ENCODE measurements at regions not wholly inside any gene's neighbourhood (a gene's known extent, or its start where the extent isn't known, plus 50 kb on each side); places are given as distances from the start of the nearest gene placed in this dataset.

DNA sequence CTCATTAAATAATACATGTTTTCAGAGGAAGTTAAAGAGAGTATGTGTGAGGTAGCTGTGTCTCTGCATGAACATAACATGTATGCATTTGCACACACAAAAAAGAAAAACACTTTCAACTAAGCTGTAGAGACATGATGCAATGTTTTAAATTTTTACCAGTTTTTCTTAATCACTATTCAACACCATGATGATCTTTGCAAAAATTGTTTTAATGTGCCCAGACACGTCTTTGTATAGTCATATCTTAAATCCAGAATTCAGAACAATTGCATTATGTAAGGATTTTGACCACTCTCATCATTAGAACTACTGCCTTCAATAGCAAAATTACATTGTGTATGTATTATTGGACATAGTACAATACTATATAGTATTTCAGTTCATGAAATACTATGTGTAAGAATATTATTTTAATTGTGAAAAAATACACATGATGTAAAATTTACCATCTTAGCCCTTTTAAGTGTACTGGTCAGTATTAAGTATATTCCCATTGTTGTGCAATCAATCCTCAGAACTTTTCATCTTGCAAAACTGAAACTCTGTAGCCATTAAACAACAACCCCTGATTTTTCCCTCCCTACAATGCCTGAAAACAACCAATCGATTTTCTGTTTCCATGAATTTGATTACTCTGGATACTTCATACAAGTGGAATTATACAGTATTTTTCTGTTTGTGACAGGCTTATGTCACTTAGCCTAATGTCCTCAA, 104.5 kb upstream of the ACVR2A start:
- Mint-ChIP-seq H3K36me3 (no peaks in the 10 kb centered on the region), H3K4me3 (no peak overlapping the region), H3K9me3 (peaks cover 0 to 6% (median 0%) of the 10 kb centered on the region in 3 donors), H3K4me1 (no peaks in the 10 kb centered on the region), H3K27ac (no peak overlapping the region), H3K27me3 (no peaks in the 10 kb centered on the region)

DNA sequence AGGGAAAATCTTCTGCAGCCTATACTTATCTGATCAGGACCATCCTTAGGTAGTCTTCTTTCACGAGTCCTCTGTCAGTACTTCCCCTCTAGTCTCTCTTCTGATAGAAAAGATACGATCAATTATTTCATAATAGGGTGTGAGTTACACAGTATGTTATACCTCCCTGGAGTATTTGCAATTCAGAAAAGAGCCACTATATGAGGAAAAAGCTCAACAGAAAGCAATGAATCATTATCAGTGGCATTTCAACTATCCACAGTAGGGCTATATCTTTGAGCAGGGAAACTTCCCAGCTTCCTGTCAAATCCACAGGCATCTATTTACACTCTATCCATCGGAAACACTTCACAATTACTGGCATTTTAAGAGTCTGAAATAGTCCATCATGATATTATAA, 105.3 kb upstream of the ACVR2A start:
- H3K36me3 Mint-ChIP-seq = no peaks in the 10 kb centered on the region
- H3K27ac Mint-ChIP-seq = no peak overlapping the region
- no peak overlapping the region for H3K4me3 Mint-ChIP-seq
- H3K4me1 Mint-ChIP-seq = no peaks in the 10 kb centered on the region
- H3K9me3 Mint-ChIP-seq = peaks cover 0 to 6% (median 0%) of the 10 kb centered on the region in 3 donors
- H3K27me3 Mint-ChIP-seq = no peaks in the 10 kb centered on the region

DNA sequence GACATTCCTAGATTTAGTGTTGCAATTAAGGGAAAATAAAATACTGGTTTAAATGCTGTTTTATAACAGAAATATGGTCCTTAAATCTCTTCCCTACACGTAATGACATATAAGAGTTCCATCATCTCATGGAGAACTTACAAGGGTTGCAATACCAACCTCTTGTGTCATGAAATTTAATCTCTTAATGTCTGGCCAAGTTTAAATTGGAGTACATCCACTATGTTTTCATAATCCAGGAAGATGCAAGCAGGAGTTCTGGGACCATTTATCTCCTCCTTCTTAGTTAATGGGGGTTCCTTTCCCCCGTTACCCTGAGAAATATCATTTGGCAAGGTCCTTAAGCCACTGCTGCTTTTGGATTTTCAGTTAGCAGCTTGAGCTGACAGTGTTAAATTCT, 126.0 kb upstream of the ACVR2A start:
- Mint-ChIP-seq H3K36me3 (no peaks in the 10 kb centered on the region), H3K4me1 (no peaks in the 10 kb centered on the region), H3K27ac (no peak overlapping the region), H3K9me3 (no peaks in the 10 kb centered on the region), H3K27me3 (no peaks in the 10 kb centered on the region), H3K4me3 (no peak overlapping the region)

DNA sequence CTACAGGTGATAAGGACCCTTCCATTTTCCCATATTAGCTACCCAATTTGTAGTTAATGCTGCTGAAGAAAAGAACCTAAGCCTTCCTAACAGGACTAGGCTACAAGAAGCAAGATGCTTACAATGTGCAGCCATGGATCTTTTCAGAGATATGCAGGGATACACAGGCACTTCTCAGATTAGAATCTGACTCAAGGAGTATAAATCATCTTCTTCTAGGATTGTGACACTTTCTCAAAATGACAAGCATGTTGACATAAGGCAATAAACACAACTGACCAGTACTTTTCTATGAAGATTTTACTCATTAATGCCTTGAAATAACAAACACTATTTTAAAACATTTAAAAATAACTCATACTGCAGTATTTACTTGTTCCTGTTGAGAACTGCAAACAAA, 127.9 kb upstream of the ACVR2A start:
- no peaks in the 10 kb centered on the region for H3K36me3 Mint-ChIP-seq
- no peak overlapping the region for H3K27ac Mint-ChIP-seq
- no peak overlapping the region for H3K4me3 Mint-ChIP-seq
- H3K4me1 Mint-ChIP-seq = no peaks in the 10 kb centered on the region
- H3K9me3 Mint-ChIP-seq = peaks cover 5 to 10% (median 7%) of the 10 kb centered on the region in 3 donors
- H3K27me3 Mint-ChIP-seq = no peaks in the 10 kb centered on the region

DNA sequence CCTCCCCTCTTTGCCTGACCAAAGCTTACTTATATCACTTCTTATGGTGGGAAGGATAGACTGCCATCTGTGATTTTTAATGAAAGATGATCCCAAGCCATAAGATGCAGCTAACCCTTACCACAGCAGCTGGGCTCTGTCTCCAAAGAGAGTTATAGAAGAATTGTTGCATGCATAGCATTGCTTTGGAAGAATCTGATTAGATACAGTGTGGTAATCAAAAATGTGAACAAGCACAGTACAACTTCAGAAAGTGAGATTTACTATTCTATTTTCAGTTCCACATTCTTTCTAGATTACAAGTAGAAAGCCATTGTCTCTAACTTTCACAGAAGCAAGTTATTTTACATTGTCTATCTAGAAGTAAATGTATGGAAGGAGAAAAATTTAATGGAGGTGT, 129.0 kb upstream of the ACVR2A start:
- Mint-ChIP-seq H3K9me3 (peaks cover 6 to 11% (median 10%) of the 10 kb centered on the region in 3 donors), H3K27ac (no peak overlapping the region), H3K27me3 (peaks cover 1% of the 10 kb centered on the region), H3K36me3 (no peaks in the 10 kb centered on the region), H3K4me1 (no peaks in the 10 kb centered on the region), H3K4me3 (no peak overlapping the region)

DNA sequence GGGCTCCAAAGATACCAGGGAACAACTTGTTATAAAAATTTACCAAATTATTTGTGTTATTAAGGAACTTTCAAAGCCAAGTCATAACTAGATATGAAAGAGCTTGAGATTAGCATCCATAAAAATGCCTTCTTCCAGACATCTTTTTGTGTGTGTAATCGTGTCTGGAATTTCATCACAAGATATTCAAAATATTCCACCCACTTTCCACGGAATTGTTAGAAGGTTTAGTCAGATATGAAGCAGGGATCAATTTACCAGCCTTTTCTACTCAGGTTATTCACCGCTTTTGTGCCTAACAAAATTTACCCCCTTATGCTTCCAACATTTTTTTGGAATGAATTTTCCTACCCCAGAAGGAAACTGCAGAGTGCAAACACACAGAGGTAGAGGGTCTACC, 130.2 kb upstream of the ACVR2A start:
- H3K4me1 Mint-ChIP-seq = no peaks in the 10 kb centered on the region
- H3K36me3 Mint-ChIP-seq = no peaks in the 10 kb centered on the region
- H3K27ac Mint-ChIP-seq = no peak overlapping the region
- H3K9me3 Mint-ChIP-seq = peaks cover 6 to 11% (median 10%) of the 10 kb centered on the region in 3 donors
- no peak overlapping the region for H3K4me3 Mint-ChIP-seq
- peaks cover 1% of the 10 kb centered on the region for H3K27me3 Mint-ChIP-seq

DNA sequence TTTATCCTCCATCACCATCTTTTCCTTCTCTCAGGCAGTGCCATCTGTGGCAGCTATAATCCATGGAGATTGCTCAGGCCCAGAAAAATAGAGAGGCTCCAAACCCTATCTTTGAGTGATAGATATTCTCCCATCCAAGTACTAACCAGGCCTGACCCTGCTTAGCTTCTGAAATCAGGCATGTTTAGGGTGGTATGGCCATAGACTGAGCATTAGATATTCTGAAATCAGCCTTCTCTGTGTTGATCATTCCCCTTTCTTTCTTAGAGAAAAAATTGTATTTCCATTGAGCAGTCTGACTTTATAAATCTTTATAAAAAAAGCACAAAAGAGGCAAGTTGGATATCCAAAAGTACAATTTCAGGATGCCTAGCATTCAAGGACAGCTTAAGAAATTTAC, 131.5 kb upstream of the ACVR2A start:
- Mint-ChIP-seq H3K9me3 (peaks cover 6 to 11% (median 10%) of the 10 kb centered on the region in 3 donors), H3K27me3 (peaks cover 1% of the 10 kb centered on the region), H3K4me3 (no peak overlapping the region), H3K36me3 (no peaks in the 10 kb centered on the region), H3K4me1 (no peaks in the 10 kb centered on the region), H3K27ac (no peak overlapping the region)

DNA sequence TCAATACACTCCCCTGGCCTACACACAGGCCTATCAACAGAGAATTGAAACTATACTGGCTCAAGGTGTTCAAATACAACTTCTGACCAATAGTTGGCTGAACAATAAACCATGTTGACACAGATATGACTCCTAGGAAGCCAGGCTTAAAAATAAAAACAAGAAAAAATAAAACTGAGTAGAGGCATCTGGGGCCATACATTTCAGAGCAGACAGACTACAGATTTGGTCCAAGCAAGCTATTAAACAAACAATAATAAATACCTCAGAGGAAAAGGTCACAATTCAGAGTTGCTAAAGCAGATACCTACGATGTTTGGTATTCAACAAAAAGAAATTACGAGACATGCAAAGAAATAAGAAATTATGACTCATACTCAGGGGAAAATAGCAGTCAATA, 132.8 kb upstream of the ACVR2A start:
- Mint-ChIP-seq H3K9me3 (peaks cover 6 to 11% (median 10%) of the 10 kb centered on the region in 3 donors), H3K4me3 (no peak overlapping the region), H3K27me3 (peaks cover 1% of the 10 kb centered on the region), H3K4me1 (no peaks in the 10 kb centered on the region), H3K36me3 (no peaks in the 10 kb centered on the region), H3K27ac (no peak overlapping the region)

DNA sequence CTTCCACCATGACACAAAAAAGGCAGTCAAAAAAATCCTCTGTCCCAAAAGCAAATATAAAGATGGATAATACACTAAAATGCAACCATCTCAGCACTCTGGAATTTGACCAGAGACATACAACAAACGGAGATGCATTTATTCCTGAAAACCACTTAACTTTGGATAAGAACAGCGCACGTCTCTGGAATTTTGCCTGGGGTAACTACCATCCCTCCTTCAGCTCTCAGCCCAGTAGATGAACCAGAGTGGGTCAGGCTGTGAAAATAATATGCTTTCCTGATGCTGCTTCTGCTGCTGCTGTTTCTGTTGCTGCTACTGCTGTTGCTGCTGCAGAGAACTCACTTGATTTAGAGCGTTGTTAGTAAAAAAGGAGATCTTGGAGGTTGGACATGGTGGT, 133.8 kb upstream of the ACVR2A start:
- H3K36me3 Mint-ChIP-seq = no peaks in the 10 kb centered on the region
- peaks cover 6 to 11% (median 10%) of the 10 kb centered on the region in 3 donors for H3K9me3 Mint-ChIP-seq
- no peaks in the 10 kb centered on the region for H3K4me1 Mint-ChIP-seq
- no peak overlapping the region for H3K4me3 Mint-ChIP-seq
- H3K27me3 Mint-ChIP-seq = peaks cover 1% of the 10 kb centered on the region
- H3K27ac Mint-ChIP-seq = no peak overlapping the region

DNA sequence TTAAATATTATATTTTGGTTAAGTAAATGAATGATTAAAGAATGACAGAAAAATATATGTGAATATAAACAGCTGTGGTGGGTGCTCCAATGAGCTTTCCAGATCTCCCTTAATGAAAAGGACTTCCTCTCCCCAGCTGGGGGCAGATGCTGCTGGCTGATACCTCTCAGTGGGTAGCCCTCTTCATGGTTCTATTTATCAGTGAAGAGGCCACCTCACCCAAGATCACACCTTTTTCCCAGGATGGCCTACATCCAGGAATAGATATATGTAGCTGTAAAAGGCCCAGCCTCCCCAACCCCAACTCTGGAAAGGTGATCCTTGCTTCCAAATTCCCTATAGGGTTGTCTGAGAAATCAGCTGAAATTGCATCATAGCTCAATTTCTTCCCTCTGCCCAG, 135.2 kb upstream of the ACVR2A start:
- Mint-ChIP-seq H3K36me3 (no peaks in the 10 kb centered on the region), H3K27me3 (peaks cover 1% of the 10 kb centered on the region), H3K4me3 (no peak overlapping the region), H3K27ac (no peak overlapping the region), H3K4me1 (no peaks in the 10 kb centered on the region), H3K9me3 (peaks cover 6 to 12% (median 10%) of the 10 kb centered on the region in 3 donors)

DNA sequence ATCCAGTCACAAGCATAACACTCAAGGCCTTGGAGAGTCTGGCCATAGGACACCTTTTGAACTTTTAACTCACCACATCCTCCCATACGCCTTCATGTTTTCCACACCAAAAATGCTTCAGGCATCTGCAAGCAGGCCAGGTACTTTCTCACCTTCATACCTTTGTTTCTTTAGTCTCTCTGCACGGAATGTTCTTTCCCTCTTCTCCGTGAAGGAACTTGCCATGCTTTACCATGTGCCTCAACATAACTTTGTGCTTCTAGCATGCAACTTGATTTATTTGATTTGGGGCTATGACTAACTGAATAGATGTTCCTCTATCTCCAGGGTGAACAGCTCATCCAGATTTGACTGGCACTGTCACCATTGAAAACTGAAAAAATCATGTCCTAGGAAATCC, 141.7 kb upstream of the ACVR2A start:
- Mint-ChIP-seq H3K9me3 (peaks cover 0 to 7% (median 6%) of the 10 kb centered on the region in 3 donors), H3K27ac (no peak overlapping the region), H3K4me1 (no peaks in the 10 kb centered on the region), H3K27me3 (peaks cover 1% of the 10 kb centered on the region), H3K4me3 (no peak overlapping the region), H3K36me3 (no peaks in the 10 kb centered on the region)

DNA sequence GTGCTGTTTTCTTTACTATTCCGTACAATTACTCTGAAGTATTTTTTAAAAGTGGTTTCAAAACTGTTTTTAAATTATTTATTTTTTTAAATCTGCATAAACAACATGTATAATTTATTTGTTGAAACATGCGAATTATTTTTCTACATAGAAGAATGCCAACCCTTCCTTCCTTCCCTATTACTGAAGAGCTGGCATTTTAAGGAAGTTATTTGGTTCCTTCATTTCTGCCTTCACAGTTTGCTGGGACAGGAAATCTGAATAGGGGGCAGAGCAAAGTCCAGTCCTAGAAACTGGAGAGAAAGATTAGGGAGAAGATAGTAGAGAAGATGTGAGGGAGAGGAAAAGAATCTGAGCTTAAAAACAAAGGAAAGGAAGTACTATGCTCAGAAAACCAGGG, 146.7 kb upstream of the ACVR2A start:
- Mint-ChIP-seq H3K9me3 (peaks cover 0 to 7% (median 7%) of the 10 kb centered on the region in 3 donors), H3K36me3 (peaks cover 3% of the 10 kb centered on the region), H3K27ac (no peak overlapping the region), H3K27me3 (peaks cover 3% of the 10 kb centered on the region), H3K4me3 (no peak overlapping the region), H3K4me1 (no peaks in the 10 kb centered on the region)

DNA sequence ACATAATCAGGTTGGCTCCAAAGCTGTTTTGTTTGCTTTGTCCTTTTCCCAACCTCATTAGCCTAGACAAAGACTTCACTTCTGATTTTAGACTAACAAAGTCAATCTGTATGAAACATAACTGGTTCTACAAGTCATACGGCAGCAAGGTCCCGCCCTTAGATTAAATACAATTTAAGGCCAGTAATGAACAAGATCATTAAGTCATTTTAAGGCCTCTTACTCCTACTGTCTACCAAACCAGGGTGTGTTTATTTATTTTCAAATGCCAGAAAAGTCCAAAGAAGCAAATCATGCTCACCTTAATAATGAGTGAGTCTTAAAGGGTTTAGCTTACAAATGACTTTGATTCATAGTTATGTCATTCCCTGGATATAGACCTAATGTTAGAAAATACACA, 148.4 kb upstream of the ACVR2A start:
- no peaks in the 10 kb centered on the region for H3K4me1 Mint-ChIP-seq
- no peak overlapping the region for H3K27ac Mint-ChIP-seq
- H3K4me3 Mint-ChIP-seq = no peak overlapping the region
- H3K9me3 Mint-ChIP-seq = peaks cover 0 to 5% (median 1%) of the 10 kb centered on the region in 3 donors
- peaks cover 3% of the 10 kb centered on the region for H3K36me3 Mint-ChIP-seq
- peaks cover 7% of the 10 kb centered on the region for H3K27me3 Mint-ChIP-seq

DNA sequence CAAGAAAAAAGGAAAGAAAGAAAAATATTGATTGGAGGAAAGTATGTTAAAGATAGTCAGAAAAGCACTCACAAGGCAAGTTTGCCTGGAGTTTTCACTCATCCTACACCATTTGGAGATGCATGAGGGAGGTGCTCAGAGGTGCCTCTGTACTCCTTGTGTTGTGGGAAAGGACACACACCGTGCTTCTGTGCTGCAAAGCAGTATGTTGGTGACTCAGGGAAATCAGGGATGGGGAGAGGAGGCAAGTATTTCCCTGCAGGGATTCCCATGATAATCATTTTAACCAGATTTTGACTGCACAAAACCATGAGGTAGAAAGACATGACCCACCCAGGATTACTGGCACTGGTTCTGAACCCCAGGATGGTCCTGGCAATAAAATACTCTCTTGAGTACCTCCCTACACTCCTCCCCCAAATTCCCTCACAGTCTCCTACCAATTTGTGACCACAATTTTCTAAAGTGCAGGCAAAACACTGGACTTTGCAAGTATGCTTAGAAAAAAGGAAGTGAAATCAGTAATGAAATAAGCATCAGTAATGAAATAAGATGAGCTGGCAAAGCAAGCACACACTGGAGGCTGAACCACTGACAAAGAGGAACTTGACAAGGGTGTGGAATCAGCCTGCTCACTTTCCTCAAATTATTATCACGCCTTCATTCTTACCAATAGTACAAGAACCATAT, 155.5 kb upstream of the ACVR2A start:
- Mint-ChIP-seq H3K4me3 (no peak overlapping the region), H3K27me3 (peaks cover 8% of the 10 kb centered on the region), H3K9me3 (peaks cover 0 to 2% (median 0%) of the 10 kb centered on the region in 3 donors), H3K4me1 (peaks cover 3 to 5% (median 4%) of the 10 kb centered on the region in 3 donors), H3K27ac (no peak overlapping the region), H3K36me3 (no peaks in the 10 kb centered on the region)

DNA sequence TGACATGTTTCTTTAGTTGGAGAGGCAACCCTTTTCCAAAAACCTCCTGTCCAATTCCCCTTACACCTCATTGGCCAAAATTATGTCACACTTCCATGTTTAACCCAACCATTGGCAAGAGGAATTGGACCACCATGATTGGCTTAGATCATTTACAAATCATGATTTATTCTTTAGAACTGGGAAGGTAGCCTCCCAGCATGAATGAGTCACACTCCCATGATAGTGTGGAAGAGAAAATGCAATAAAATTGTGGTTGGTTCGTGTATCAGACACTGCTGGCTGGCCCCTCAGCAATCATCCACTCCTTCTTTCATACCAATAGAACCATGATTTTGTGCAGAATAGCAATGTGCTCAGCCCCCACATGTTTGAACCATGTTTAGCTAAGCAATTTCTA, 156.6 kb upstream of the ACVR2A start:
- Mint-ChIP-seq H3K9me3 (peaks cover 0 to 2% (median 0%) of the 10 kb centered on the region in 3 donors), H3K27ac (no peak overlapping the region), H3K36me3 (no peaks in the 10 kb centered on the region), H3K4me3 (no peak overlapping the region), H3K4me1 (peaks cover 3 to 5% (median 4%) of the 10 kb centered on the region in 3 donors), H3K27me3 (peaks cover 7% of the 10 kb centered on the region)

DNA sequence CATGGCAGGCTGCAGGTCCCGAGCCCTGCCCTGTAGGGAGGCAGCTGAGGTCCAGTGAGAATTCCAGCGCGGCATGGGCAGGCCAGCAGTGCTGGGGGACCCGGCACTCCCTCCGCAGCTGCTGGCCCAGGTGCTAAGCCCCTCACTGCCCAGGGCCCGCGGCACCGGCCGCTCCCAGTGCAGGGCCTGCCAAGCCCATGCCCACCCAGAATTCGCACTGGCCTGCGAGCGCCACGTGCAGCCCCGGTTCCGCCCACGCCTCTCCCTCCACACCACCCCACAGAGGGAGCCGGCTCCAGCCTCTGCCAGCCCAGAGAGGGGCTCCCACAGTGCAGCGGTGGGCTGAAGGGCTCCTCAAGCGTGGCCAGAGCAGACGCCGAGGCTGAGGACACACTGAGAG, 158.5 kb upstream of the ACVR2A start:
- Mint-ChIP-seq H3K9me3 (no peaks in the 10 kb centered on the region), H3K4me3 (no peak overlapping the region), H3K27me3 (peaks cover 2% of the 10 kb centered on the region), H3K27ac (peak overlapping the region in 1 of 3 donors; percentile 31), H3K4me1 (peaks cover 3 to 5% (median 4%) of the 10 kb centered on the region in 3 donors), H3K36me3 (no peaks in the 10 kb centered on the region)
